ENCODE measurements at regions not wholly inside any gene's neighbourhood (a gene's known extent, or its start where the extent isn't known, plus 50 kb on each side); places are given as distances from the start of the nearest gene placed in this dataset.

GRCh38 chr16:13552062-13552959 lies 367.6 kb upstream of the ERCC4 start:
- DNase-seq (ENCODE audit: low read depth, low spot score), result no peak

More at GRCh38 chr16:13552062-13552959, 367.6 kb upstream of the ERCC4 start:
- no peaks in the 10 kb centered on the region for H3K27me3 ChIP-seq (ENCODE audit: insufficient read depth, low read length)
- H3K4me2 ChIP-seq (ENCODE audit: low read length), result no peak overlapping the region
- intact Hi-C loops (cut with micrococcal nuclease), result no loop called here
- no peak overlapping the region for H2AFZ ChIP-seq (ENCODE audit: low read depth, low read length, poor library complexity, severe bottlenecking)
- ChIA-PET POLR2A (no interaction called here), CTCF (no interaction called here), RAD21 (ENCODE audit: low non-redundant PET in 1 of 2, low total read pairs in 2 of 2, uncharacterized antibody in 2 of 2, unreplicated experiment in 2 of 2) (no interaction called here)
- H3K4me3 ChIP-seq (replicated peaks in 1 of 2; ENCODE audit: low read depth in 1 of 2, low read length in 2 of 2), result no peak overlapping the region
- no peak overlapping the region for H3K27ac ChIP-seq (ENCODE audit: low read depth, low read length)
- no TSS peak for BruUV-seq (replicated peaks)
- no peak for TF ChIP-seq ZBTB33 (IDR thresholded peaks at IDR 0.05; ENCODE audit: extremely low read depth, insufficient replicate concordance, low read length)
- TF ChIP-seq REST (IDR thresholded peaks at IDR 0.05; ENCODE audit: low read depth), result no peak
- TF ChIP-seq EZH2phosphoT487 (IDR thresholded peaks at IDR 0.05; ENCODE audit: borderline replicate concordance), result no peak
- TF ChIP-seq CBX3 (IDR thresholded peaks at IDR 0.05; ENCODE audit: low read depth), result no peak
- TF ChIP-seq SP1 (IDR thresholded peaks at IDR 0.05; ENCODE audit: low read depth), result no peak
- TF ChIP-seq ZNF274 (IDR thresholded peaks at IDR 0.05; ENCODE audit: low read depth, low read length), result no peak
- no peak for TF ChIP-seq YY1 (IDR thresholded peaks at IDR 0.05; ENCODE audit: extremely low read depth, insufficient replicate concordance, low read depth, low read length)
- H4K20me1 ChIP-seq (ENCODE audit: insufficient read depth), result no peaks in the 10 kb centered on the region
- no peak overlapping the region for H3K9ac ChIP-seq (ENCODE audit: low read length)
- H3K4me1 ChIP-seq (ENCODE audit: control insufficient read depth in 1 of 2, insufficient read depth in 2 of 2, low read length in 2 of 2), result no peaks in the 10 kb centered on the region
- no peak for ATAC-seq
- H3K9me3 ChIP-seq (ENCODE audit: control insufficient read depth in 1 of 2, insufficient read depth in 1 of 2, low read depth in 1 of 2, low read length in 2 of 2), result no peaks in the 10 kb centered on the region
- H3K79me2 ChIP-seq (ENCODE audit: insufficient read depth, low read length), result no peaks in the 10 kb centered on the region
- no peaks in the 10 kb centered on the region for H3K36me3 ChIP-seq (ENCODE audit: control insufficient read depth in 1 of 2, insufficient read depth in 2 of 2, low read length in 2 of 2)
- H3K9me2 ChIP-seq (ENCODE audit: insufficient read depth), result no peaks in the 10 kb centered on the region
